Superior temporal gyrus (tissue), 1 donor: ENCODE measurements at regions not wholly inside any gene's neighbourhood (a gene's known extent, or its start where the extent isn't known, plus 50 kb on each side); places are given as distances from the start of the nearest gene placed in this dataset.

Experiments used
- DNase-seq: peaks from one replicate; pipeline ENCODE4 v3.0.0-alpha.2; 2016; ENCODE audit errors: extremely low spot score

DNA sequence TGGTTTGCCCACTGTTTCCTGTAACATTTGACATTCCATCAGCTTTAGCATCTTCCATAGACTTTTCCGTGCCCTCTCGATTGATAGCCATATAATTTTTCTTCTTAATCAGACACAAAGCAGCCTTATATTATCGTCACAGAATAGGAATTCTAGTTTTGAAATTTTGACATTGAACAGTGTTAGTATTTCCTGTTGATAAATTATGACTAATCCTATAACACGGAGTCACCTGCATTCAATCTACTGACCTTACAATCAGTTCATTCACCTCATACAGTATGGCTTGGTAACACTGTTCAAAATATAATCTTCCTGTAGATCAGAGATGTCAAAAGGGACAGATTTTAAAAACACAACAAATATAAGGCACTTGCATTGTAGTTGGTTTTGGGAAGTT lies 423.7 kb downstream of the C3orf38 start:
- DNase-seq: no peak

DNA sequence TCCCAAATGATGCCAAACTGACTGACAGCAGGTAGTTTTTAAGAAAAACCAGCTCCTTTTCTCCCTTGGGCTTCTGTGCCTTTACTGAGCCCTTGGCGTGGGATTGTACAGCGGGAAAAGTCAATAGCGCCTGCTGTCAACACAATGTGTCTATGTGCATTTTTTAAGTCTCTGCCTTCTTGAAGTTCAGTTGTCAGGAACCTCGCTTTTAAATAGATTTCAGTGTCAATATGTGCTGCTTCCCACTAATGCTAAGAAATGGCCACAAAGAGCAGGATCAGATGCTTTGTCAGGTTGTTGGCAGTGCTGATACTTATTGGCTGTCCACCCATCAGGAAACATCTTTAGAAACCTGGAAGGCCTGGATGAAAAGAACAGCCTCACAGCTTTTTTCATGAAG lies 424.4 kb downstream of the C3orf38 start:
- no peak for DNase-seq

DNA sequence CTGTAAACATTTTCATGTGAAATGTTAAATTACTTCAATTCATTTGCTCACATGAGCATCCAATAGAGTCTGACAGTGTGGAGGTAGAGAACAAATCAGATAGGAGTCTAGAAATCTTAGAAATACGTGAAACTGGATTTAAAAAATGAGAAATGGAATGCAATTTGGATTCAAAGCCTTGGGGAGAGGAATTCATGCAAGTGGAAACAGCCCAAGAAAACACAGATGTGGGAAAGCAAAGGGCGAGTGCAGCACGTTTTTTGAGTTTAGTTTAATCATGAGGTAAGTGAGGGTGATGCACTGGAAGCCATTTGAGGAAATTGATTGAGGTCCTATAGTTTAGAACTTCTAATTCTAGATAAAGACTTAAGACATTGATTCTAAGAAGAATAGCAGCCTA lies 434.7 kb downstream of the C3orf38 start:
- no peak for DNase-seq

DNA sequence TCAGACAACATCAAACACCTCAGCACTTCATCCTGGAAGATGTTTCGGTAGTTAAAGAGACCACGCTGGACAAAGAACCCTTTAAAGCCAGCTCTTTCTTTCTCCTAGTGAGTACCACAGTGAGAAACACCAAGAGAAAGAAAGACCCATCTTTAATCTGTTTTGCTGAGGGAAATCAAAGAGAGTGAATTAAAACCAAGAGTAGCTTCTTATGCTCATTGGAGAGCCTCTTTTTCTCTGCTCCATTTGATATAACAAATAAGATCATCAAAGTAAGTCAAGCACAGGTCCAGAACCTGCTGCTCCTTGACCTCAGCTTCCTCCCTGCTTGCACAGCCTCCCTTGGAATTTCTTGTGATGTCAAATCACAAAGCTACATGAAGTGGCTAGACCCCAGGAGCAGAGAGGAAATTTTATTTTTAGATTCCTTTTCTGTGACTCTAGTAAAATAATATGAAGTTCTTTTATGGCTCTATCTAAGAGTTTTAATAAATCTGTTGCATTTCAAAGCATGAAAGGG lies 436.4 kb downstream of the C3orf38 start:
- DNase-seq: no peak

DNA sequence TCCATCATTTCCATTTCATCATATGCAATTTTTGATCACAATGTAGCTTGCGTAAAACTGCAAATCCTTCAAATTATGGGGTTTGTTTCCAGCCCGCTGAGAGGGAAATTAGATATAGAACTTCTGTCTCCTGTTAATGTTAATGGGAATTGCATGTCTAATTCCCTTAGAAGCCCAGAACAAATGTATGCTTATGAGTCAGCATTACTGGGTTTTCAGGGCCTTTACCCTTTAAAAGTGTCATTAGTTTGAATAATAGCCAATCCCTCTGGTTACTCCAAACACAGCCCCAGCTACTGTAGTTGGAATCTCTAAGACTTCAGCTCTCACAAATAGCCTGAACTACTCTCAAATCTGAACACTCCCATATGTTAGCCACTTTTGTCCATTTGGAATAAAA lies 439.4 kb downstream of the C3orf38 start:
- DNase-seq: no peak

DNA sequence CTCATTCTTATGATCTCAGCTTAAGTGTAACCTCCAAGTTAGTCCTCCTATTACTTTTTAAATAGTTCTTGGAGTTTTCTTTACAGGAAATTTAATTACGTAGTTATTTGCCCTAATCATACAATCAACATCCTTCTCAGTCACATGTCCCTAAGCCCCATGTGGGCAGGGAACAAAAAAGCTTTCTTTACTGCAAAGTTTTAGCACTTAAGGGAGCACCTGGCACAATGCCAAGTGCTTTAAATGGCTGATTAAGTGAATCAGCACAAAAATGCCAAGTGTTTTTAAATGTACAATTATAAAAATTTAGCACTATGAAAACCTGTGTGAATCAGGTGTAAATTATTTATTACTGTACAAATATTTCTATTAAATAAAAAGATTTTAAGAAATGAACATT lies 445.3 kb downstream of the C3orf38 start:
- DNase-seq: no peak

DNA sequence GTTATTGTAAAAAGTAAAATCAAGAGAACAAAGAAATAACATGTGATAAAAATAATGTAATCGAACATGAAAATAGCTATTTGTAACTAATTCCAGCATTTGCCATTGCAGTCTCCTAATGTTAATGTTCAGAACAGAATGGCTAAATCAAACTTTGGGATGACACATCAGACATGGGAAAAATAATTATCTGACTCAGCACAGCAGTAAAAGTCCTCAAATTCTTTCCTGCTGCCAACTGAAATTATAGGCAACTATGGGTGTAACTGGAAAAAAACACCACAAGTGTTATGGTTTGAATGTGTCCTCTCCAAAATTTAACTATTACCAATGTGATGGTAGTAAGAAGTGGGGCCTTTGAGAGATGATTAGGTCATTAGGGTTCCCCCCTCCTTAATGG lies 446.7 kb downstream of the C3orf38 start:
- DNase-seq: no peak

DNA sequence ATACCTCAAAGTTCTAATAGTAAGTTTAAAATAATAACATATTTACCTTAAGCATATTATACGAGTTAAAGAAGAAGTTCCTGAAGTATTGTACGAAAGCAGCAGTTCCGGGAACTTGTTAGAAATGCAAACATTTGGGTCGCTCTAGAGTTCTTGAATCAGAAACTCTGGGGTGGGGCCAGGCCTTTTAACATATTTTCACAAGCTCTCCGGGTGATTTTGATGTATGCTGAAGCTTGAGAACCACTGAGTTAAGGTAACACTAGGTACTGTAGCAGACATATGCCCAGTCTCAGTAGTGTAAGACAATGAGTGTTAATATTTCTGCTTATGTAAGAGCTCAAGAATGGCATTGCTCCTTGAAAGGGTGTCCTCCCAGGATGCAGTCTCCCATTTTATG lies 461.1 kb downstream of the C3orf38 start:
- DNase-seq: no peak

DNA sequence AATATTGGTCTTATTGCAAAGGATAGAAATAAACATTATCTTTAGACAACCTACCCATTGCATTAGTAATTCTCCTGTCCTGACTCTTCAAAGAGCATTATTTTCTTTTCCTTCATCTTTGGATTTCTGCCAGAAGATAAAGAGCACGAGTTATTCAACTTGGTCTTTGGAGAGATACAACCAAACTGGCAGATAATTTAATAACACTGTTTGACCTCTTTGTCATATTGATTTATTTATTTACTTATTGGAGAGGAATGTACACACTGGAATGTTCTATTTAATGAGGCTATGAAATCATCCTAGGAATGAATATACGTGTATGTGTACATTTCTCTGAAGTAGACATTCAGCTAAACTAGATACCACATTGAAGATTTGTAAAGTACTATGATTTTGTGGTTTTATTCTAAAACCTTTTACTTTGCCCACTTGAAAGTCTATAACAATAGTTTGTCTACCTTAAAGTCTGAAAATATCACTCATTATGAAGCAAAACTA lies 462.1 kb downstream of the C3orf38 start:
- no peak for DNase-seq

DNA sequence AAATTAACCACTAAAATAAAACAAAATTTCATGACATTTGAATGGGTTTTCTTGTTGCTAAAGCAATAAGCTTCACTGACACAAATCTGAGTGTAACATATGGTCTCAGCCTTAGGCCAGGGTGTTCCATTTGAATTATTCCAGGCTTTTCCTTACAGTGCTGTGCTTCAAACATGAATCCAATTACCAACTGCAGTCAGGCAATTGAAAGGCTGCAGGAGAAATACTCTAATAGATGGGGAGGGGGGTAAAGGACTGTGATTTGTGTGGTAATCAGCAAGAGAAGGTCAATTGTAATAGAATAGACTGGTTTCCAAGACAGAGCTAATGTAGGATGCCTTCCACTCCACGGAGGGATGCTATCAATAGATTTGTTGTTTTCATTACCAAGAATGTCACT lies 466.7 kb downstream of the C3orf38 start:
- no peak for DNase-seq

DNA sequence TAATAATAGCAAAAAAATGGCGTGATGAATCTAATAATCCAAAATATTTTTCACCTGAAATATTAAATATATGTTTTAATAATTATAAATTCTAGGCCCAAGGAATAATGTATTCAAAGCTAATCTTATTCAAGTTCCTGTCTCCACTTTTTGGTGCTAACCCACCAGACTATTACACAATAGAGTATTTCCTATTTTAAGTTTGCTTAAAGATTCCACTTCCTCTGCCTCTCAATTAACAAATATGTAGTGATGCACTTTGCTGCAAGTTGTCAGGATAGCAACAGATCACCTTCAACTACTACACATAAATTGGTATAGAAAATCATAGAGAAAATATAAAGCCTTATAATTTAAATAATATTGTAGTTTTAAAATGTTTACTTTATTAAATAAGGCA lies 467.5 kb downstream of the C3orf38 start:
- no peak for DNase-seq

DNA sequence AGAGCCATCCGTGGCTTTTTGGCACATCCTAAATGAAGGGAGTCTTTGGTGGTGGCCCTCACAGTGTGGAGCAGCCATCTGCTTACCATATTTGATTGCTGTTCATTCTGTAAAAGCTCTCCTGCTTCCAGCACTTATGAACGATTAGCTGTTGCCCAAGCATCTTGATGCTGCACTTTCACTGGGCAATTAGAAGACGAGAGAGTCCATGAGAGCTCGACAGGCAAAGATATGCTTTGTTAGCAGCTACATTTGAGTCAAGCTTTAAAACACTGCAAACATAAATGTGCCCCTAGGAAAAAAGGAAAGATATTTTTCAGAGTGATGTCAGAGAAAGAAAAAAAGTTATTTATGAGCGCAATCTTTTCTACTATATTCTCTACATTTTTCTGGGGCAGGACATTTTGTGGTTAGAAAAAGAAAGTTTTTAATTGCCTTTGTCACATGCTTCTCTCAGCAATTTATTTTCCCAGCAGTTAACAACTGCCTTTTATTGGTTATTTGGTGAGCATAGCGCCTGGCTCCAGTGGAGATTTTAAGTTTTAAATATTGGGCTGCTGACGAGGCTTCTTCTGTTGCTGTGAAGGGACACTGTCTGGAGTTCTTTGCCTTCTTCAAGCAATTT lies 468.4 kb downstream of the C3orf38 start:
- DNase-seq: no peak

DNA sequence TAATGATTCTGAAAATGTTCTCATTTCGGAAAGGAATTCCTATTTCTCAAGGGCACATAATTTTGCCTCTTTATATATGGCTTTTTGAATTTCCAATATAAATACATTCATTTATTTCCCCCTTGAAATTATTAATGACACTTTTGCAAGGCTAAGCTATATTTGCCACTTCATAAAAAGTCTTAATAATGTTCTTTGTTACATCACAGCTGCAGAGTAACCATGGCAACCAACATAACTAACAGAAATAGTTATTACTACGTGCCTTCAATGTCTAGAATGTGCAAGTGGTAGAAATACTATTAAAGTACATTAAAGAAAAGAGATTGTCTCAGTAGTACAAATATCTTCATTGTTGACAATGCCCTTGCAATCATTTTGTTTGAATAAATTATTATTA lies 471.8 kb downstream of the C3orf38 start:
- no peak for DNase-seq

DNA sequence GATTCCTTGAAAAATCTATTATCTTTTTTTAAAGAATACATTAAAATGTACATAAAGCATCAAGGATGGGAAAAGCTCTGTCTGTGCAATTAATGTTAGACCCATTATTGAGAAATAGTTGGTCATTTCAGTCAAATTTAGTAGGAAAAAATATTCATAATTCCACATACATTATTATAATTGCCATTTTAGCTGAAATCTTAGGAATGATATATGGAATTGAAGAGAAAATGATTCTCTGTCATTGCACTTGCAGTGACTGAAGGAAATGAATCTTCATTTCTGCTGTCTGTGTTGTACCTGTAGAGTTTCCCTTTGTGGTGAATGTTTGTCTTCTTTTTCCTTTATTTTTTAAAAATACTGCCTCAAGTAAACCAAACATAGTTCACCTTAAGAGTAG lies 473.9 kb downstream of the C3orf38 start:
- no peak for DNase-seq

DNA sequence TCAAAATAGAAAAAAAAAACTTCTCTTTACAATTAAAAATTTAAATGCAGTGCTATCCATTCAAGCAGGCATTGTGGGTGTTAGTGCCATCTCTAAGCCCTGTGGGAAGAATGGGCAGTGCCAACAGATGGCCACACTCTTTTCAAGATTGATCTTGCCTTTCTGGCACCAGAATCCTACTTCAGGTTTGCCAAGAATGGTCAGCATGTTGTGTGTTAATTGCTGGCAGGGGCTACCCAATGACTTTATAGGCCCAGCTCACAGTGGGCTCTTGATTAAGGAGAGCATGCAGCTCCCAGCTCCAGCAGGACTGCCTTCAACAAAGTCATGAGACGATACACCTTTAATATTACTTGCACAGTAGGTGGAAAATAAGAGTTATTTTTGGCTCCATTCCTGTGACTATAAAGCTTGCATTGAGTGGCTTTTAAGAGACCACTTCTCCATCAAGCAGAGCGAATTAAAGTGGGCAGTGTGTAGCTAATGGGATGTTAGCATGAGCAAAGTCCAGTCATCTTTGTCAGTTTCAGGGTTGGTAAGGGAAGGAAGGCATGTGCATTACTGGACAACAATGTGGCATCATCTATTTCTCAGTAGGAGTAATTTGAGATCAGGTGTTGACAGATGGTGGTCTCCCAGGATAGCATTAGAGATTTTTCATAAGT lies 476.8 kb downstream of the C3orf38 start:
- DNase-seq: no peak

DNA sequence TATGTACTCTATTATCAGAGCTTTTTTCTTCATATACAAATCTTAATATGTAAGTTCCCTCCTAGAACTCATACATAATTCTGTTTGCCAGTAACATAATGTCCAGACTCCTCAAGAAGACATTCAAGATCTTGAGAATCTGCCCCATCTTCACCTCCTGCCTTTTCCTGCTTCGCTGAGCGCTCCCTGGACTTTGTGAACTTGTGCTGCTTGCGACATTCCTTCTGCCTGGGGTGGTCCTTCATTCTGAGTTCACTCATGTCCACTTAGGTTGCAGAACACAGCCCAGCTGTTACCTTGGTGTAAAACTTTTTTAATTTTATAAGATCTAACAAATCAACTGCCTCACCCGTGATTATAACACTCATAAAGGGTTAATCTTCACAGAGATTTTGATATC lies 478.5 kb upstream of the EPHA3 start:
- no peak for DNase-seq

DNA sequence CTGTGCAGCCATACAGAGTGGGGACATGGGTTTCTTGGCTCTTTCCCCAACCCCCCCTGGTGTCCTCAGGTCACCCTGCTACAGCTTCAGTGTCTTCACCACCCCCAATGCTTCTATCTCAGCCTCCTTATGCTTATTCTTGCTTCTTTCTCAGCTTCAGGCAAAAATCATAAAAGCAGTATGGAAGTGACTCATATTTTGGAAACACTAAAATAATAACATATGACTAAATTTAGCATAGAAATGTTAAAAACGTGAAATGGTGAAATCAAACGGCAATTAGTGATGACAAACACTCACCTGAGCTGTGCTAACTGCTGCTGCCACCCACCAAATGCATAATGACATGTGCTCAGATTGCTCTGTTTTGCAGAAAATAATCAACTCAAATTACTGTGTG lies 475.2 kb upstream of the EPHA3 start:
- DNase-seq: no peak

DNA sequence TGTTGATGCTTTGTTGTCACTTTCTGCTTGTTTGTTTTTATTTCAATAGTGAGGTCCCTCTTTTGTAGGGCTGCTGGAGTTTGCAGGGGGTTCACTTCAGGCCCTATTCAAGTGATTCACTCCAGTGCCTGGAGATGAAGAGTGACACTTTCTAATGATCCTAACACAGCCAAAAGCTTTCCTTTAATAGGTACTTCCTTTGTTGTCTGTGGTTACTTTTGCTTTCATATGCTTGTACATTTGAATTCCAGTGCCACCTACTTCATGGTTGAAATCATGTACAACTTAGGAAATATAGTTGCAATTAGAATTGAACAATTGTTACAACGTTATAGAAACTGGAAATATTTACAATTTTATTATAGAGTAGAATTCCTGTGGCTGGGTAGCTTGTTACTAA lies 466.8 kb upstream of the EPHA3 start:
- no peak for DNase-seq

DNA sequence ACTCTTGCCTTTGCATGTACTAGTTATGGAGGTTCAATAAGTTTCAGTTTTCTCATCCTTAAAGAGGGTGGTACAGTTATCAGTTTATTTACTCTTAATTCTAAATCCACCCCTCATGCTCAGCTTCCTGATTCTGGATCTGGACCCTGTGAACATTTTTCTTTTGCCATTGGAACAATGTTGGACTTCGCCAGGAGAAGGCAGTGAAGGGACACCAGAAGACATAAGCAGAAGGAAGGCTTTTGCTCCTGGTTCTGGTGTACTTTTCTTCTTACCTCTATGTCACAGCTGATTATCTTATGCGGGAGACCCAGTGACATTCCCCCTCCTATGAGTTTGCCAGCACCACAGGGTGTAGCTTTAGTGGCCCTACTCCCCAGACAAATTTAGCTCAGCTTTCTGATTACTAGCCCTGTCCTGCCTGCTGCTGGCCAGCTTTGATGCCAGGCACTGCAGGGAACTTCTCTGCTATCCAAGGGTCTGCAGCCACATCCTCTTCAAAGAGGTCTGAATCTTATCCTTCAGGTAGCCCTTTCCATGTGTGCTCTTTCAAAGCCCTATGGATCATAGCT lies 466.3 kb upstream of the EPHA3 start:
- DNase-seq: no peak

DNA sequence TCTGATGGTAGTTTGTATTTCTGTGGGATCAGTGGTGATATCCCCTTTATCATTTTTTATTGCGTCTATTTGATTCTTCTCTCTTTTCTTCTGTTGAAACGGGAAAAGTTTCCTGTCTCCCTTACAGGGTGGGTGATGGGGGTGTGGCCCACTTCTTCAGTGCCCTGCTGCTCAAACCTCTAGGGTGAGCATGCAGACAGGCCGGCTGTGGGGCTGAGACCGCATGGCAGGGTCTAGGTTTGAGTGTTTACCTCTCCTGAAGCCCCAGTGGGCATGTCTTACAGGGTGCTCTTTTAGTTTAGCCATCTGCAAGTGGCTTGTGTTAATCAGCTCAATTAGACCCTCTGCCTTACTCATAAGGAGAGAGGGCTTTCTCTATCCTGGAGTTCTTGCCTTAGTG lies 450.0 kb upstream of the EPHA3 start:
- no peak for DNase-seq

DNA sequence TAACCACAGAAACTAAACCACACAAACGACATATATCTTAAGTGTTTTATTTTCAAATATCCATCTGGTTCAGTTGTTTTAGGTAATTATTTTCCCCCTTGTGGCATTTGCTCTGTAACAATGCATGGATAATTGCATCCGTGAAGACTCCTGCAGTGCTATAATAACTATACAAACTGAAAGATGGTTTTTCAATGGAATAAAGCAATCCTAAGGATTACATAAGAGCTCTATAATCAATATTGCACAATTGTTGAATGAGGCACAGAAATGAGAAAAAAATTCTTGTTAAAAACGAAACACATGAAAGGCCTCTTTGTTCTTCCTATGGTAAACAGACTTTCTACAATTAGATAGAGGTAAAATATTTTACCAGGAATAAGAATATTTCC lies 446.0 kb upstream of the EPHA3 start:
- DNase-seq: no peak

DNA sequence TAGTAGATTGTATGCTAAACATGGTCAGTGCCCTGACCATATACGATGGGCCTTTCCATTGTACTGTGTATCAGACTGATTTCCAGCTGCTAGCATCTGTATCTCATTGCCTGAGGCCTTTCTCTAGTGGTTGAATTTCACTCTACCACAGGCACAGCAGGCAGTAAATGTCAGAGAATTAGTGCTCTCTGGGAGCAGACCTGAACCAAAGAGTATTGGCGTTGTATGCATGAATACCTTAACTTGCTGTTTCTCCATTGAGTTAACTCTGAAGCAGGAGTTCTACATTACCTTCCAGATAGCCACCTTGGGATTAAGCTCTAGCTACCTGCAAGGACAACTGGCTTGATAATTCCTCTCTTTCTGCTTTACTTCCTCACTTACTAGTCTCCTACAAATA lies 439.2 kb upstream of the EPHA3 start:
- no peak for DNase-seq

DNA sequence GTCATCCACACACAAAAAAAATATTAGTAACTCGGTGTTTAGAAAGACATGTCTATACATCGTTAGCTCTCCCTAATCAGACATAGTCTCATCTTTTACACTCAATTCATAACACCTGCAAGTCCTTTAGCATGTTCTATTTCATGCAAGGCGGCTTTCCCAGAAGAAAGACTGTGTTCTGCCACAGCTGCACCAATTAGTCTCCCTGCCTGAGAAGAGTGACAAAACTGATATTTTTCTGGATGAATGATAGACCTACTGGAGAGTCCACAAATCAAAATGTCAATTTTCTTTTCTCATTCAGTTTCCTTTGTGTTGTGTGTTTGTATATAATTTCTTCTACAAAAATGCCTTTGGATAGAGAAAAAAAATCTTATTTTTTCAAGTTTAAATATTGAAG lies 435.8 kb upstream of the EPHA3 start:
- DNase-seq: no peak
